Heart left ventricle (tissue), 16 donors: ENCODE measurements at regions not wholly inside any gene's neighbourhood (a gene's known extent, or its start where the extent isn't known, plus 50 kb on each side); places are given as distances from the start of the nearest gene placed in this dataset.

Experiments used
- ATAC-seq, 4 donors: fragments of 200-7000 bp; cut with Tn5 transposase; one replicate each; pipeline ENCODE4 v1.9.1; 2020 to 2022; ENCODE audit warnings: moderate library complexity in 4 of 4, mild to moderate bottlenecking in 3 of 4, moderate number of reproducible peaks in 1 of 4
- DNase-seq, 5 donors: peaks; one replicate each; pipeline ENCODE4 v3.0.0-alpha.2; 2020
- H3K27ac ChIP-seq, 12 donors: fragments of 200-600 bp; sonication (generic) in 4 of 12; one replicate each; pipeline versions ENCODE4 v1.5.0 to v1.8.0; 2016 to 2022; ENCODE audit warnings: mild to moderate bottlenecking in 2 of 12
- H3K27me3 ChIP-seq, 9 donors: fragments of 200-600 bp; sonication (generic) in 2 of 9; one replicate each; pipeline versions ENCODE4 v1.5.1 to v1.8.0; 2016 to 2022; ENCODE audit warnings: mild to moderate bottlenecking in 3 of 9
- H3K36me3 ChIP-seq, 9 donors: fragments of 200-600 bp; sonication (generic) in 2 of 9; one replicate each; pipeline versions ENCODE4 v1.5.0 to v1.8.0; 2018 to 2022; ENCODE audit warnings: mild to moderate bottlenecking in 2 of 9
- H3K4me1 ChIP-seq, 12 donors: fragments of 200-600 bp; sonication (generic) in 4 of 12; one replicate each; pipeline versions ENCODE4 v1.5.0 to v1.8.0; 2016 to 2022; ENCODE audit warnings: mild to moderate bottlenecking in 3 of 12
- H3K4me3 ChIP-seq, 12 donors: fragments of 200-600 bp; sonication (generic) in 4 of 12; one replicate each; pipeline versions ENCODE4 v1.5.0 to v1.8.0; 2017 to 2022; ENCODE audit warnings: mild to moderate bottlenecking in 9 of 12, moderate library complexity in 4 of 12
- H3K9me3 ChIP-seq, 12 donors: fragments of 200-600 bp; sonication (generic) in 4 of 12; one replicate each; pipeline versions ENCODE4 v1.5.0 to v1.8.0; 2016 to 2022; ENCODE audit warnings: mild to moderate bottlenecking in 1 of 12
- CTCF ChIP-seq, 12 donors: fragments of 200-600 bp; sonication (generic) in 4 of 12; IDR thresholded peaks; one replicate each; pipeline versions ENCODE4 v1.5.0 to v1.8.0; 2018 to 2022; ENCODE audit warnings: antibody characterized with exemption in 12 of 12, mild to moderate bottlenecking in 5 of 12
- POLR2A ChIP-seq, 2 donors: fragments of 450-650 bp; IDR thresholded peaks; one replicate each; pipeline ENCODE4 v1.6.1; 2017; ENCODE audit warnings: antibody characterized with exemption in 2 of 2, mild to moderate bottlenecking in 2 of 2, moderate library complexity in 2 of 2
- WGBS, 4 donors: extraction: QIAGEN DNeasy Blood & Tissue Kit in 2 of 4; methylation state at CpG; one replicate each; pipeline versions ENCODE4 v1.1.5 to v1.1.7; 2013 to 2018; 5-methylcytosine and 5-hydroxymethylcytosine counted together
- intact Hi-C, 10 donors: fragments of 100-400 bp; cut with DNase I; formaldehyde crosslinking; loops; one replicate each; pipeline versions ENCODE4 v1.11.1 to v1.14.2; 2022
- donor health status: ischemic (EF 13 %, LVEDD 7.1; RV severe dilation, severe dysfunction).
- donor health status: healthy with polysubstance abuse.
- donor health status: DM: no; HTN: yes; CAD: no.
- donor health status: DM: no; HTN: no; CAD: no.
- donor health status: ischemic (EF 25% LVEDD 6.9; RV normal size, moderate dysfunction).
- donor health status: ischemic (EF 25% LVEDD 5.7; RV mildly dilated, moderate dysfunction).
- donor health status: healthy.
- donor health status: DM: yes; HTN: yes; CAD: no.
- donor health status: ischemic (EF 35%, LVEDD 5.7; RV mildly dilated, moderate dysfunction).
- donor health status: nonischemic (EF 11% LVEDD 7.7; RV severe dilation, severe dysfunction).
- donor health status: DM: yes; HTN: yes; CAD: no.
- donor health status: PGD.
- donor health status: ischemic (EF 29% LVEDD 5.4; RV normal size, mild dysfunction).
- donor health status: nonischemic (EF 23%, LVEDD 6.1; RV moderate dilation, normal function).

- Histone ChIP-seq H3K4me3 (no peak overlapping the region), H3K4me1 (peaks cover 0 to 3% (median 0%) of the 10 kb centered on the region in 12 donors), H3K27ac (no peak overlapping the region), H3K9me3 (peaks cover 0 to 12% (median 5%) of the 10 kb centered on the region in 12 donors), H3K27me3 (no peaks in the 10 kb centered on the region), H3K36me3 (no peaks in the 10 kb centered on the region)
- no peak for TF ChIP-seq POLR2A (IDR thresholded peaks at IDR 0.05)
- TF ChIP-seq CTCF (IDR thresholded peaks at IDR 0.05): no peak
- DNase-seq (no peak), ATAC-seq (no peak)
- intact Hi-C loops: no loop called here
Observed at GRCh38 chr1:229757226-229757625, 131.2 kb downstream of the URB2 start.

- DNase-seq: no peak
- ATAC-seq: no peak
- Histone ChIP-seq H3K4me1 (peaks cover 0 to 3% (median 0%) of the 10 kb centered on the region in 12 donors), H3K27me3 (no peaks in the 10 kb centered on the region), H3K4me3 (no peak overlapping the region), H3K9me3 (peaks cover 0 to 12% (median 5%) of the 10 kb centered on the region in 12 donors), H3K27ac (no peak overlapping the region), H3K36me3 (no peaks in the 10 kb centered on the region)
- 78 to 88% (median 82%) methylated on average over 15 of the region's 15 CpGs for WGBS, 4 donors
- intact Hi-C loops: no loop called here
- TF ChIP-seq POLR2A (IDR thresholded peaks at IDR 0.05) (no peak), CTCF (IDR thresholded peaks at IDR 0.05) (no peak)
Observed at GRCh38 chr1:229758101-229759036, 132.3 kb downstream of the URB2 start.

DNA sequence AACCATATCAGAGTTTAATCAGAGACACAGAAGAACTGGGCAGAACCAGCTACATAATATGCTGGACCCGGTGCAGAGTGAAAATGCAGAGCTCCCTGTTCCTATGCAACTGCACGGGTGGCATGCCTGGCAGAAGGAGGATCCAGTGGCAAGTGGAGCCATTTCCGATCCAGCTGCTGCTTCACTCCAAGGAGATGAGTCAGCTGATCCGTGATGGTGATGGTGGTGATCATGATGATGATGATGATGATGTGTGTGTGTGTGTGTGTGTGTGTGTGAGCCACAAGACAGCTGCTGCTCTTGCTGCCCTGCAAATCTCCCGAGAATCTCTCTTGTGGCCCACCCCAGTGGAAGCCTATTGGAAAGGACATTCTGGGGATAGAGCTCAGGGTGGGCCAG is 133.0 kb downstream of the URB2 start:
- H3K9me3 ChIP-seq: peaks cover 0 to 12% (median 5%) of the 10 kb centered on the region in 12 donors
- no peak overlapping the region for H3K4me3 ChIP-seq
- no peaks in the 10 kb centered on the region for H3K27me3 ChIP-seq
- 83 to 91% (median 87%) methylated on average over 5 of the region's 5 CpGs for WGBS, 4 donors
- H3K4me1 ChIP-seq: peaks cover 0 to under 1% (median 0%) of the 10 kb centered on the region in 12 donors
- H3K27ac ChIP-seq: no peak overlapping the region
- H3K36me3 ChIP-seq: no peaks in the 10 kb centered on the region
- TF ChIP-seq CTCF (IDR thresholded peaks at IDR 0.05): no peak
- TF ChIP-seq POLR2A (IDR thresholded peaks at IDR 0.05): no peak
- ATAC-seq (no peak), DNase-seq (no peak)
- intact Hi-C loops: no loop called here

- TF ChIP-seq CTCF (IDR thresholded peaks at IDR 0.05): no peak
- peaks cover 0 to 12% (median 5%) of the 10 kb centered on the region in 12 donors for H3K9me3 ChIP-seq
- H3K27me3 ChIP-seq: no peaks in the 10 kb centered on the region
- H3K4me1 ChIP-seq: no peaks in the 10 kb centered on the region
- intact Hi-C loops: no loop called here
- WGBS, 4 donors: 79 to 91% (median 87%) methylated on average over 2 of the region's 2 CpGs
- no peak overlapping the region for H3K4me3 ChIP-seq
- DNase-seq: no peak
- no peaks in the 10 kb centered on the region for H3K36me3 ChIP-seq
- no peak for ATAC-seq
- H3K27ac ChIP-seq: no peak overlapping the region
Observed at GRCh38 chr1:229759586-229759985, 133.5 kb downstream of the URB2 start.
